ENCODE measurements at regions not wholly inside any gene's neighbourhood (a gene's known extent, or its start where the extent isn't known, plus 50 kb on each side); places are given as distances from the start of the nearest gene placed in this dataset.

DNA sequence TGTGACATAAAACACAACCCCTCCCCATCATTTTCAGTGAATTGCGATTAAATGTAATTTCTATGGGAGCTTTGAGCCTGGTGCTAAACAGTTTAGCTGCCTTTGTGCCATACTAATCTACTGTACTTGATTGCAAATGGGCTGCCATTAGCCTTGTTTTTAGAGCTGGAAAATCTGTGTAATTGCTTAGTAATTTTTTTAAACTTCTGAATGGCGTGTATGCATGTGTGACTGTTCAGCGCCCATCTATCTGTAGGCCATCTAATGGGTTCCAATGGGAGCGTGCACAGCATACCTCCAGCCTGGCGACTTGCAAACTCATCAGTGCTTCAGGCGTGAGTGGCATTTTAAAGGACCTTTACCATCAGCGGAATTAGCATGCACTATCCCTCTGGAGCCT lies 142.7 kb upstream of the KIRREL3 start:
- TF ChIP-seq, protein P1, sequence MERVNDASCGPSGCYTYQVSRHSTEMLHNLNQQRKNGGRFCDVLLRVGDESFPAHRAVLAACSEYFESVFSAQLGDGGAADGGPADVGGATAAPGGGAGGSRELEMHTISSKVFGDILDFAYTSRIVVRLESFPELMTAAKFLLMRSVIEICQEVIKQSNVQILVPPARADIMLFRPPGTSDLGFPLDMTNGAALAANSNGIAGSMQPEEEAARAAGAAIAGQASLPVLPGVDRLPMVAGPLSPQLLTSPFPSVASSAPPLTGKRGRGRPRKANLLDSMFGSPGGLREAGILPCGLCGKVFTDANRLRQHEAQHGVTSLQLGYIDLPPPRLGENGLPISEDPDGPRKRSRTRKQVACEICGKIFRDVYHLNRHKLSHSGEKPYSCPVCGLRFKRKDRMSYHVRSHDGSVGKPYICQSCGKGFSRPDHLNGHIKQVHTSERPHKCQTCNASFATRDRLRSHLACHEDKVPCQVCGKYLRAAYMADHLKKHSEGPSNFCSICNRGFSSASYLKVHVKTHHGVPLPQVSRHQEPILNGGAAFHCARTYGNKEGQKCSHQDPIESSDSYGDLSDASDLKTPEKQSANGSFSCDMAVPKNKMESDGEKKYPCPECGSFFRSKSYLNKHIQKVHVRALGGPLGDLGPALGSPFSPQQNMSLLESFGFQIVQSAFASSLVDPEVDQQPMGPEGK (CRISPR knock-in tag; IDR thresholded peaks at IDR 0.05; ENCODE audit: borderline replicate concordance), result no peak
- TF ChIP-seq SNAI2 (CRISPR knock-in tag; IDR thresholded peaks at IDR 0.05) (no peak), ZFP3 (CRISPR knock-in tag; IDR thresholded peaks at IDR 0.05) (no peak), RARB (CRISPR knock-in tag; IDR thresholded peaks at IDR 0.05) (no peak), ZFP30 (CRISPR knock-in tag; IDR thresholded peaks at IDR 0.05) (no peak), TOX (CRISPR knock-in tag; IDR thresholded peaks at IDR 0.05; ENCODE audit: borderline replicate concordance) (no peak), OSR1 (CRISPR knock-in tag; IDR thresholded peaks at IDR 0.05) (no peak)
- TF ChIP-seq, protein P2, sequence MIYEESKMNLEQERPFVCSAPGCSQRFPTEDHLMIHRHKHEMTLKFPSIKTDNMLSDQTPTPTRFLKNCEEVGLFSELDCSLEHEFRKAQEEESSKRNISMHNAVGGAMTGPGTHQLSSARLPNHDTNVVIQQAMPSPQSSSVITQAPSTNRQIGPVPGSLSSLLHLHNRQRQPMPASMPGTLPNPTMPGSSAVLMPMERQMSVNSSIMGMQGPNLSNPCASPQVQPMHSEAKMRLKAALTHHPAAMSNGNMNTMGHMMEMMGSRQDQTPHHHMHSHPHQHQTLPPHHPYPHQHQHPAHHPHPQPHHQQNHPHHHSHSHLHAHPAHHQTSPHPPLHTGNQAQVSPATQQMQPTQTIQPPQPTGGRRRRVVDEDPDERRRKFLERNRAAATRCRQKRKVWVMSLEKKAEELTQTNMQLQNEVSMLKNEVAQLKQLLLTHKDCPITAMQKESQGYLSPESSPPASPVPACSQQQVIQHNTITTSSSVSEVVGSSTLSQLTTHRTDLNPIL (CRISPR knock-in tag; IDR thresholded peaks at IDR 0.05; ENCODE audit: low read depth), result no peak
- TF ChIP-seq, protein P3, sequence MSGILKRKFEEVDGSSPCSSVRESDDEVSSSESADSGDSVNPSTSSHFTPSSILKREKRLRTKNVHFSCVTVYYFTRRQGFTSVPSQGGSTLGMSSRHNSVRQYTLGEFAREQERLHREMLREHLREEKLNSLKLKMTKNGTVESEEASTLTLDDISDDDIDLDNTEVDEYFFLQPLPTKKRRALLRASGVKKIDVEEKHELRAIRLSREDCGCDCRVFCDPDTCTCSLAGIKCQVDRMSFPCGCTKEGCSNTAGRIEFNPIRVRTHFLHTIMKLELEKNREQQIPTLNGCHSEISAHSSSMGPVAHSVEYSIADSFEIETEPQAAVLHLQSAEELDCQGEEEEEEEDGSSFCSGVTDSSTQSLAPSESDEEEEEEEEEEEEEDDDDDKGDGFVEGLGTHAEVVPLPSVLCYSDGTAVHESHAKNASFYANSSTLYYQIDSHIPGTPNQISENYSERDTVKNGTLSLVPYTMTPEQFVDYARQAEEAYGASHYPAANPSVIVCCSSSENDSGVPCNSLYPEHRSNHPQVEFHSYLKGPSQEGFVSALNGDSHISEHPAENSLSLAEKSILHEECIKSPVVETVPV (CRISPR knock-in tag; IDR thresholded peaks at IDR 0.05), result no peak
